ENCODE measurements at regions not wholly inside any gene's neighbourhood (a gene's known extent, or its start where the extent isn't known, plus 50 kb on each side); places are given as distances from the start of the nearest gene placed in this dataset.

DNA sequence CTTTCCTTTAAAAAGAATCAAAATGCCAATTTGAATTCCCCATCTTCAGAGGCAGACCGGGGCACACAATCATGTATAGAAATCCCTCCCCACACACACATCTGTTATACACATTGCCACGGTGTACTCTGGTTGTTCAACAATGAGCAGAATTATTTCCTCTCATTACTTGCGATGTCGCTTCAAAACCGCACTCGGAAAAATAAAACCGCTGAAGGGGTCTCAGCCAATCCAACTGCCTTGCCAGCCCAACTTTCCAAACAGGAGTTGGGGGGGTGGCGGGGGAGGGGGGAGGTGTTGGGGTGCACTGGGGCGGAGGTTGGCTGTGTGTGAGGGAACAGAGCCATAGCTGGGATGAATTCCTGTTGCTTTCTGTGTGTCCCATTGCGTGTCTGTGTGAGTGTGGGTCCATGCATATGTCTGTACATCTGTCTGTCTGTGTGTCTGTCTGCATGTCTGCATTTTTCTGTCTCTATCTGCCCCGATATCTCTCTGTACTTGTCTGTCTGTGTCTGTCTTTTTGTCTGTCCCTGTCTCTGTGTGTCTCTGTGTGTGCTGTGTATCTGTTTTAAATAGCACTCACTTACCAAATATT lies 163.6 kb upstream of the TBX3 start:
- TF ChIP-seq SUZ12 (IDR thresholded peaks at IDR 0.05; ENCODE audit: extremely low read depth, insufficient read depth, insufficient read length) (no peak), YY1 (IDR thresholded peaks at IDR 0.05; ENCODE audit: insufficient read depth, insufficient read length) (no peak), ZNF274 (IDR thresholded peaks at IDR 0.05; ENCODE audit: low read depth, low read length) (no peak)

Data from NT2/D1 (cell line).